Spleen (tissue), 7 donors: ENCODE measurements at regions not wholly inside any gene's neighbourhood (a gene's known extent, or its start where the extent isn't known, plus 50 kb on each side); places are given as distances from the start of the nearest gene placed in this dataset.

Source experiments
- CTCF ChIP-seq, 11 experiments: fragments of 200-600 bp in 7 of 11; fragments of 450-650 bp in 4 of 11; sonication (generic) in 4 of 11; IDR thresholded peaks in 8 of 11; conservative IDR thresholded peaks in 3 of 11; 1 replicate in 7 of 11; 2 replicates in 4 of 11; pipeline versions ENCODE4 v1.4.0 to v1.8.0; 2016 to 2021; ENCODE audit warnings: antibody characterized with exemption in 11 of 11, inconsistent platforms in 4 of 11, mild to moderate bottlenecking in 1 of 11
- POLR2A ChIP-seq, 3 donors: fragments of 450-650 bp; IDR thresholded peaks; one replicate each; pipeline ENCODE4 v1.5.1; 2017; ENCODE audit warnings: antibody characterized with exemption in 3 of 3, mild to moderate bottlenecking in 1 of 3
- donor health status: DM: no; HTN: no; CAD: no; lungs with moderate emphysema.
- donor health status: DM: no; HTN: no; CAD: no.
- donor health status: DM: no; HTN: no; CAD: no.

- TF ChIP-seq CTCF (IDR thresholded peaks at IDR 0.05 in 8 of 11, conservative IDR thresholded peaks at IDR 0.05 in 3 of 11) (no peak), POLR2A (IDR thresholded peaks at IDR 0.05) (no peak)
These were observed 375.9 kb downstream of the RNF144B start for GRCh38 chr6:18763086-18763485.
